Osteocyte (in vitro differentiated cells): ENCODE measurements at regions not wholly inside any gene's neighbourhood (a gene's known extent, or its start where the extent isn't known, plus 50 kb on each side); places are given as distances from the start of the nearest gene placed in this dataset.

Experiments
- DNase-seq: peaks from one replicate; pipeline ENCODE4 v3.0.0; 2021; ENCODE audit warnings: mixed read lengths; ENCODE audit not compliant: unreplicated experiment; ENCODE audit errors: extremely low spot score
- H3K27ac Mint-ChIP-seq: one replicate; pipeline ENCODE4 v1.8.0; 2021; ENCODE audit warnings: mild to moderate bottlenecking, mixed read lengths; ENCODE audit not compliant: unreplicated experiment
- H3K27me3 Mint-ChIP-seq: one replicate; pipeline ENCODE4 v1.8.0; 2021; ENCODE audit warnings: mixed read lengths; ENCODE audit not compliant: unreplicated experiment
- H3K36me3 Mint-ChIP-seq: one replicate; pipeline ENCODE4 v1.8.0; 2021; ENCODE audit warnings: mixed read lengths; ENCODE audit not compliant: unreplicated experiment
- H3K4me1 Mint-ChIP-seq: one replicate; pipeline ENCODE4 v1.8.0; 2021; ENCODE audit warnings: mixed read lengths; ENCODE audit not compliant: unreplicated experiment
- H3K4me3 Mint-ChIP-seq: one replicate; pipeline ENCODE4 v1.8.0; 2021; ENCODE audit warnings: mild to moderate bottlenecking, moderate library complexity, mixed read lengths; ENCODE audit not compliant: unreplicated experiment
- H3K9me3 Mint-ChIP-seq: one replicate; pipeline ENCODE4 v1.8.0; 2021; ENCODE audit warnings: mixed read lengths; ENCODE audit not compliant: unreplicated experiment
- TF ChIP-seq, protein P1 (sequence below): fragments of 200-600 bp; sonication (generic); IDR thresholded peaks from 2 replicates; pipeline ENCODE4 v1.5.0; 2021; ENCODE audit warnings: antibody characterized with exemption, mild to moderate bottlenecking, moderate library complexity

DNA sequence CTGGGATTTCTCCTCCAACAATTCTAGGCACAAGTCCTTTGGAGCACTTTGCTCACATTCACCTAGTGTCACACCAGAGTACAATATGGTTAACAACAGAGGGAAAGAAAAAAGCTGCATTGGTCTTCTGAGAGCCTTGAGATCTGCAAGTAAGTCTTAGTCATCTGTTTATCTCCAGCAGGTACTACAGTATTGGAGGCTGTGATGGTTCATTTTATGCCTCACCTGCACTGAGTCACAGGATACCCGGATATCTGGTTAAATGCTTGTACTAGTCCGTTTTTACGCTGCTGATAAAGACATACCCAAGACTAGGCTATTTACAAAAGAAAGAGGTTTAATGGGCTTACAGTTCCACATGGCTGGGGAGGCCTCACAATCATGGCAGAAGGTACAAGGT is 525.0 kb downstream of the NR2F1-AS1 start:
- Mint-ChIP-seq H3K36me3 (no peaks in the 10 kb centered on the region), H3K27ac (no peak overlapping the region), H3K27me3 (no peaks in the 10 kb centered on the region), H3K4me3 (no peak overlapping the region), H3K4me1 (peaks cover 20% of the 10 kb centered on the region), H3K9me3 (no peaks in the 10 kb centered on the region)
- TF ChIP-seq, protein P1, sequence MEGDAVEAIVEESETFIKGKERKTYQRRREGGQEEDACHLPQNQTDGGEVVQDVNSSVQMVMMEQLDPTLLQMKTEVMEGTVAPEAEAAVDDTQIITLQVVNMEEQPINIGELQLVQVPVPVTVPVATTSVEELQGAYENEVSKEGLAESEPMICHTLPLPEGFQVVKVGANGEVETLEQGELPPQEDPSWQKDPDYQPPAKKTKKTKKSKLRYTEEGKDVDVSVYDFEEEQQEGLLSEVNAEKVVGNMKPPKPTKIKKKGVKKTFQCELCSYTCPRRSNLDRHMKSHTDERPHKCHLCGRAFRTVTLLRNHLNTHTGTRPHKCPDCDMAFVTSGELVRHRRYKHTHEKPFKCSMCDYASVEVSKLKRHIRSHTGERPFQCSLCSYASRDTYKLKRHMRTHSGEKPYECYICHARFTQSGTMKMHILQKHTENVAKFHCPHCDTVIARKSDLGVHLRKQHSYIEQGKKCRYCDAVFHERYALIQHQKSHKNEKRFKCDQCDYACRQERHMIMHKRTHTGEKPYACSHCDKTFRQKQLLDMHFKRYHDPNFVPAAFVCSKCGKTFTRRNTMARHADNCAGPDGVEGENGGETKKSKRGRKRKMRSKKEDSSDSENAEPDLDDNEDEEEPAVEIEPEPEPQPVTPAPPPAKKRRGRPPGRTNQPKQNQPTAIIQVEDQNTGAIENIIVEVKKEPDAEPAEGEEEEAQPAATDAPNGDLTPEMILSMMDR: no peak
- DNase-seq: no peak

DNA sequence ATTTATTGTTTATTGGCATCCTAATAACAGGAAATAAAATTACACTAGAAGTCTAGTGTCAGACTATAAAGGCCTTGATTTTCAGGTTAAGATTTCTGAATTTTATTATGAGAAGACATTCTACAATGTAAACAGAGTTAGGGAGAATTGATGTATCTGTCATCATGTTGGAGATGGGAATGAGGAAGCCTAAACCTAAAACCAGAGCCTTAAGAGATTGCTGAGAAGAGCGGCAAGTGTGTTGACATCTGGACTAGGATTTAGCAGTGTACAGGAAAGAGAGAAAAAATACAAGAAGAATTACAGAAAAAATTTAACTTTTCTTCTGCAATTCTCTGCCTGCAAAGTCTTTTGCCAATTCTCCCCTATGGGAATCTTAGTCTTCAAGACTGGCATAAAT is 525.5 kb downstream of the NR2F1-AS1 start:
- Mint-ChIP-seq H3K4me1 (peaks cover 20% of the 10 kb centered on the region), H3K36me3 (no peaks in the 10 kb centered on the region), H3K27ac (no peak overlapping the region), H3K27me3 (no peaks in the 10 kb centered on the region), H3K4me3 (no peak overlapping the region), H3K9me3 (no peaks in the 10 kb centered on the region)
- no peak for DNase-seq
- TF ChIP-seq, protein P1: no peak

DNA sequence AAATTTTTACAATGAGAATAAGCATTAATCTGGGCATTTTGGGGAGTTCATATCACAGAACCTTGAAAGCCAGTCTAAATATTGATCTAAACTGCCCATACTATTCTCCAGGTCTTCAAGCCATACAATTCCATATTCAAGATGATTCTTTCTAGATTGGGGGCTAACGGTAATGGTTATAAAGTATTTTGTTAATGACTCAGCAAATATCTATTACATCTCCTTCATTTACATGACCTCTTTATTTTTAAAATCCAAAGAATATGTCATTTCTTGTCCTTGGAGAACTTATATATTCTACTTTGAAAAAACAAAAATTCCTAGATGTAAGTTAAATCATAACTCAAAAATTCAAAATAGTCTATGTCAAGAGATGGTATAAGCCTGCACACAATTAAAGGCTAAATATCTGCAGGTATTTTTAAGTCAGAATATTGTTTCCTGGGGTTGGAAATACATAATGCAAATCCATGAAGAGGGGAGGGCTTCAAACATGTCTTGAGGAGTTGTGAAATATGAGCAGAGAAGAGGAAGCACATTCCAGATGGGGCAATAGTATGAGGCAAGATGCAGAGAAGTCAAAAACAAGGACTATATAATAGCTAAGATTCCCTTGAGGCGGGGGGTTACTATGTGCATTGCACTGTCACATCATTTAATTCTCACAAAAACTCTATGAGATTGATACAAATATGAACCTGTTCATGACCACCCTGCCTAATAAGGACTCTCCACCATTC is 526.4 kb downstream of the NR2F1-AS1 start:
- TF ChIP-seq, protein P1: no peak
- no peak for DNase-seq
- peaks cover 20% of the 10 kb centered on the region for H3K4me1 Mint-ChIP-seq

DNA sequence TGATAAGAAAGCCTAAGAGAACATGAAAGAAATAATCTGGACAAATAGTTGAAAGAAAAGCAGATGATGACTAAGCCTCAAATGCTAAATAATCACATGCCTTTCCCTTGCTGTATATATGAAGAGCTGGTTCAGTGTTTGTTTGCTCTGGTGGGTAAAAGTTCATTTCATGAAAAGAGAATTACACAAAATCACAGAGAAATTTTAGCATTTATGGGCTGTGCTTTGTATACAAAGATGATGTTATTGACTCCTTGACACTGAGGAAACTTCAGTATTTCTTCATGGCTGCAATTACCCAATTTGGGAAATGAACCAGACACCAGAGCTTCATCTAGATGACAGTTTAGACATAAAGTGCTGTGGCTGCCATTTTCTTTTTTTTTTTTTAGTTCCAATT is 527.2 kb downstream of the NR2F1-AS1 start:
- Mint-ChIP-seq H3K27me3 (no peaks in the 10 kb centered on the region), H3K9me3 (no peaks in the 10 kb centered on the region), H3K36me3 (no peaks in the 10 kb centered on the region), H3K27ac (no peak overlapping the region), H3K4me1 (peaks cover 20% of the 10 kb centered on the region), H3K4me3 (no peak overlapping the region)
- TF ChIP-seq, protein P1: no peak
- DNase-seq: no peak

More for the DNA sequence above, 526.4 kb downstream of the NR2F1-AS1 start:
- Mint-ChIP-seq H3K9me3 (no peaks in the 10 kb centered on the region), H3K36me3 (no peaks in the 10 kb centered on the region), H3K4me3 (no peak overlapping the region), H3K27ac (no peak overlapping the region), H3K27me3 (no peaks in the 10 kb centered on the region)

DNA sequence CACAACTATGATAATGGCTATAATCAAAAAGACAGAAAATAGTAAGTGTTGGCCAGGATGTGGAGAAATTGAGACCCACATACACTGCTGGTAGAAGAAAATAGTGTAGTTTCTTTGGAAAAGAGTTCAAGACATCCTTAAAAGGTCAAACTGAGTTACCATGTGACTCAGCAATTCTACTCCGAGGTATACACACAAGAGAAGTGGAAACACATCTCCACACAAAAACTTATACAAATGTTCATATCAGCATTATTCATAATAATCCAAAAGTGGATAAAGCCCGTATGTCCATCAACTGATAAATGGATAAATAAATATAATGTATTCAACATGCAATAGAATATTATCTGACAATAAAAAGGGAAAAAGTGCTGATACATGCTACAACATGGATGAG is 532.2 kb downstream of the NR2F1-AS1 start:
- Mint-ChIP-seq H3K36me3 (no peaks in the 10 kb centered on the region), H3K27me3 (no peaks in the 10 kb centered on the region), H3K4me3 (no peak overlapping the region), H3K9me3 (no peaks in the 10 kb centered on the region), H3K27ac (no peak overlapping the region), H3K4me1 (peaks cover 2% of the 10 kb centered on the region)
- no peak for DNase-seq
- TF ChIP-seq, protein P1: no peak
